GM19043 (cell line): ENCODE measurements at regions not wholly inside any gene's neighbourhood (a gene's known extent, or its start where the extent isn't known, plus 50 kb on each side); places are given as distances from the start of the nearest gene placed in this dataset.

Experiments
- ATAC-seq: cut with Tn5 transposase; IDR thresholded peaks from one replicate; pipeline ENCODE4 v1.9.1; 2021; ENCODE audit warnings: low read depth; ENCODE audit not compliant: unreplicated experiment

DNA sequence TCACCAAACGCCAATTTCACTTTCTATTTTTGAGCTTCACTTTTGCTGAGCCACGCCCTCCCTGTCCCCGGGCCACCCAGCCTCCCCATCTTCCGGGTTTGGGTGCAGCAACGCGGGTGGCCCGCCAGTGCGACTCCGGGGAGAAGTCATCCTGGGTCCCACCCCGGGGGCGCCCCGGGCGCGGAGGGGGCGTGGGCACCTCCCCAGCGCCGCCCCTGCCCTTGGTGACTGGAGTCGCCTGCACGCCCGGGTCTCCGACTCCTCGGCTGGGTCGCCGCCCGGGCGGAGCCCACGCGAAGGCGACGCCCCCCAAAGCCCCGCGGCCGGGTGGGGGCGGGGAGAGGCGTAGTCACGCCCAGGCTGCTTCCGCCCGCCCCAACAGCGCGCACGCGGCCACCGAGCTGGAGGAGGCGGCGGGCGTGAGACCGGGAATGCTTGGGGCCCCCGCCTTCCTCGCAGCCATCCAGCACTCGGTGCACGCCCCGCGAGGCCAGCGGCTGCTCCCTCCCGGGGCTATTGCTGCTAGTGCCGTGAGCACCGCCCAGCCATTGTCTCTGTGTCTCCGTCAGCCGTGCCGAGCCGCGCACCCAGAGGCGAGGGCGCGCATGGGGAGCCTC is 362.1 kb upstream of the AMELY start:
- ATAC-seq, result peak; percentile 65

DNA sequence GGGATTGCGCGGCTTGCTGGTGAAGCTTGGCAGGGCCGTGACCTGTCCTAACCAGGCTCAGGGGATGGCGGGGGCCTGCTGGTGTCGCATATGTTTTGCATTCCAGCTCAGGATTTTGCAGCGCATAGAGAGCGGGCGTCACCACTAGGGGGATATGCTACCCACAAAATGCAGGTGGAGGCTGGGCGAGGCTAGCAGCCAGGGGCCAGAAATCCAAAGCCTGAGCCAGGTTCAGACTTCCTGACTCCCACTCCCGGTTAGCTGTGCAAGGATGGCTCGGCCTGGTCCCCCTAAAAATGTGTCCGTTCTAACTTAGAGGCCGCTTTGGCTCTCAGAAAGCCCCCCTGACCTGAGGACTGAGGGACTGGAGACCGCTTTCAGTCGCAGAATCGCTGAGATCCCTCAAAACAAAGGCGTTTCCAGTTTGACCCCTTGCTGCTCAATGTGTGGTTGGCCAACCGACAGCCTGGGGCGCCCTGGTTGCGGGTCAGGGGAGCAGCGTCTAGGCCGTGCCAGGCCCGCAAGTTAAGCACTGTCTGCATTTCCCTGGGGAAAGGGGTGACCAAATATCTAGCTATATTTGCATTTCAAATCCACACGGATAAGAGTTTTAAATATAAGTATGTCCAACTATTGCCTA is 361.1 kb upstream of the AMELY start:
- peak; percentile 20 for ATAC-seq

DNA sequence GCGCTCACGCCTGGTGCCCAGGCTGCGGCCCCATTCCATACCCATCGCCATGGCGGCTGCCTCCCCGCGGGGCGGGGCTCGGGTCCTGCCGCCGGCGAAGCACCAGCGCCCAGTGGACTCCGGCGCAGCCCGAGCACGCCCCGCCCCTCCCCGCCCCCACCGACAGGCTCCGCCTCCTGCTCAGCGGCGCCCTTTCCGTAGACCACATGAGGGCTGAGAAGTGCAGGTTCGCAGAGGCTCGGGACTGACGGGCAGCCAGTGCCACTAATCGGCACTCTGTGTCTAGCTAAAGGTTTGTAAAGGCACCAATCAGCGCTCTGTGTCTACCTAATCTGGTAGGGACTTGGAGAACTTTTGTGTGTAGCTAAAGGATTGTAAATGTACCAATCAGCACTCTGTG is 352.2 kb upstream of the AMELY start:
- ATAC-seq, result no peak

DNA sequence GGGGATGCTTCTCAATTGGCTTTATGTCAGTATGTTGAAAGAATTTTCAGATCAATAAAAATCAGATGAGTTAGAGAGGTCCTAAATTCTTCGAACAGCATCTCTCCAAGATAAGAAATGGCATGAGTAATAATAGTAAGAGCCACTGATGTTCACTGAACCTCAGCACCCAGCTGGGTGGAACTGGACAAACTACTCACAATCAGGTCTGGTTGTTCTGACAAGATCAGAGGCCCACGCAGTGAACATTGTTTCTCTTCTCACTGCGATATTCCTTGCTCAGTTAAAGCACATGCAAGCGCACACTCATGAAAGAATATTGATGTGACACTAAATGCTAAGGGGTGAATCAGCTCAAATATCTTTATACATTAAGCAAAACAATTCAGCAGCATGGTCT is 351.0 kb upstream of the AMELY start:
- no peak for ATAC-seq

DNA sequence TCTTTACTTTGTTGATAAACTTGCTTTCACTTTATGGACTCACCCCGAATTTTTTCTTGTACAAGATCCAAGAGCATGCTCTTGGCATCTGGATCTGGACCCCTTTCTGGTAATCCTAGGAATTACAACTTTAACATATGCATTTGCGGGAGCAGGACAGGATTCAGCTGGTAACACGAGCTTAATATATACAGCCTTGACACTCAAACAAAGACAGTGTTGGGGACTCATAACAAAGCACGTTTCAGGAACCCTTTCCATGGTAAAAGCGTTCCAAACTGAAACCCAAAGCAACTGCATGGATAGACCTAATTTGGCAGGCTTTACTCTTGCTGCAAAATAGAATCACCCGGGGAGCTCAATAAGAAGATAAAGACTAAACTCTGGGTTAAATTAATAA is 349.7 kb upstream of the AMELY start:
- ATAC-seq, result no peak

DNA sequence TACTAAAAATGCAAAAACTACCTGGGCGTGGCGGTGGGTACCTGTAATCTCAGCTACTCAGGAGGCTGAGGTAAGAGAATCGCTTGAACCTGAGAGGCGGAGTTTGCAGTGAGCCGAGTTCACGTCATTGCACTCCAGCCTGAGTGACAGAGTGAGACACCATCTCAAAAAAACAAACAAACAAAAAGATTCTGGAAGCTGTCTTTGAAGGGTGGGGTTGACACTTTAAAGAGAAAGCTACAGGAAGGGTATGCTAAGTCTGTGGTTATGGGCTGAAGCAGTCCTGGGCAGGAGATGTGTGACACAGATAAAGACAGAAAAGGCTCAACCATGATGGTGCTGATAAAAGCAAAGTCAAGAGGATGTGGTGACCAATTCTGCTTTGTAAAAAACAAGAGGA is 328.5 kb upstream of the AMELY start:
- ATAC-seq, result no peak

DNA sequence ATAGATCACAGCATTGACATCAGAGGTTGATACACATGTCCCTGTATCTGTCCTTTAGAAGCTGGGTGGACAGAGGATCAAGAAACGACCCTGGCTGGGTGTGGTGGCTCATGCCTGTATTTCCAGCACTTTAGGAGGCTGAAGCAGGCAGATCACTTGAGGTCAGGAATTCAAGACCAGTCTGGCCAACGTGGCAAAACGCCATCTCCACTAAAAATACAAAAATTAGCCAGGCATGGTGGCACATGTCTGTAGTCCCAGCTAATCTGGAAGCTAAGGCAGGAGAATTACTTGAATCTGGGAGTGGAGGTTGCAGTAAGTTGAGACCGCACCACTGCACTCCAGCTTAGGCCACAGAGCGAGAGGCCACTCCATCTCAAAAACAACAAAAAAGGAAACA is 300.4 kb upstream of the AMELY start:
- ATAC-seq, result no peak

DNA sequence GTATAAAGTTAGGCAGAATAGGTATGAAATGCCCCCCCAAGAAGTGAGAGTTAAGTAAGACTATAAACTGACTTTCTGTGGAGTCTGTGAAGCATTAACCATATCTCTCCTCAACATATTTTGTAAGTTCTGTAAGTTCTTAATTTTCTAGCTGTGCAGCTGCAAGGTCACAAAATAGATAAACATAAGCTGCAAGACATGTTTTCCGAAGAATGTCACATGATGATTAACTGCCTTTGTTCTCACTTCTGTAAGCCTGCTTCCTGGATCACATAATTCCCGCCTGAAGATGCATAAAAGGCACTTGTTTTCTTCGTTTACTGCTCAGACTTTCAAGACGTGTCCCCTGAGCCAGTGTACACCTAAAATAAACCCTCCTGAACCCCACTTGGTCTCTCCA is 292.9 kb upstream of the AMELY start:
- no peak for ATAC-seq

DNA sequence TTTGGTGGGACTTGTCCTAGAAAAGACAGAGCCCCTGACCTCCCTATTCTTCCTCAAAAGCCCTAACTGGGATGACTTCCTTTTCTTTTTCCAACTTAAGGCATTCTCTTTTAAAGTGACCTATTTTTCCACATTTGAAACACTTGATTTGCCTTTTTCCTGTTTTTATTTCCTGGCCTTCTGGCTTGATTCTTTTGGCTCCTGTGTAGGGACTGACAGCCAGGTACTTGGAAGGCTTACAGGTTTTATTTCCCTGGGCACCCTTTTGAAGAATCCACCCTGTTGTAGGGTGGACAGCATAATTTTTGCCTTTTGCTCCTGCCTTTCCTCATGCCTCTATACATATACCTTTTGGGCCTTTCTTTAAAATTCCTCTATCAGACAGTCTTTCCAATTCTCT is 271.0 kb upstream of the AMELY start:
- ATAC-seq, result no peak

DNA sequence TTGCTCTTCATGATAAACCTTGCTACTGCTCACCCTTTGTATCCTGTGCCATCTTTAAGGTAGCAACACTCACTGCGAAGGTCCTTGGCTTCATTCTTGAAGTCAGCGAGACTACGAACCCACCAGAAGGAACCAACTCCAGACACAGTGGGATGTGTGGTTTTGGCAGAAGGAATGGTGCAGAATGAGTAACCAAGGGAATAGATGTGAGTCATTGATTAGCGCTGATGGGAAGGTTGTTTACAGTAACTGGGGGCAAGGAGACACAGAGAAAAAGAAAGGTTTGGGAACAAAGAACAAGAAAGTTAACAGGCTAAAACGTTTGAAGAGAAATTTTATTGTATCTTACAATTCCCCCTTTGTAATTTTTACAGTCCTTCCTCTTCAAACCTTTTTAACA is 266.1 kb upstream of the AMELY start:
- ATAC-seq, result no peak

DNA sequence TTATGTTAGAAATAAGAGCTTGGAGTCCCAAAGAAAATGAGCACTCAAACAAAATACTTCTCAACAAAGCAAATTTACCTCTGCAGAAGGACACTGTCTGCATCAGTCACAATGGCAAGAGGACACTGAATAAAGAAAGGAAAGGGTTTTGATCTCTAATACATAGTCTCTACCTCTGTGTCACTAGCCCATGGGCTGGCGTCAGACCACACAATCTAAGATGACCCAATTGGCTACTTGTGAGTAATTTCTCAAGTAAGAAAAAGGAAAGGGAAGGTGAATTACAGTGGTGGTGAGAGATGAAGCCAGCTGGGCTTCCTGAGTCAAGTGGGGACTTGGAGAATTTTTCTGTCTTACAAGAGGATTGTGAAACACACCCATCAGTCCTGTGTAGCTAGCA is 257.9 kb upstream of the AMELY start:
- no peak for ATAC-seq

DNA sequence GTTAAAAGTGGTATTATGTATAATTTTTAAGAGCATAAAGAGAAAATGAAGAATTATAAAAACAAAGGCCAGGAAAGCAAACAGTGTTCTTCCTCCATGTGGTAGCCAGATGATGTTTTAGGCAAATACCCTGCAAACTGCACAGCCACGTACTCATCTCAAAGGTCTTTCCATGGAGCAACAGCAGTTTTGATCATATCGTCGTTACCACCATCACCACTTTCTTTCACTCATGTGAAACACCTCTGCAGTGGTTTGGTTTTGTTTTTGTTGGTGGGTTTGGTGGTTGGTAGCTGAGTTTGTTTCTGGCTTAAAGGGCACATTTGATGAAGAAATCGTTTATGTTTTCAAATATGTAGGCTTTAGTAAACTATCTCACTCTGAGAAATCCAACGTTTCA is 229.9 kb upstream of the AMELY start:
- ATAC-seq, result no peak
